H9 (cell line): ENCODE measurements at regions not wholly inside any gene's neighbourhood (a gene's known extent, or its start where the extent isn't known, plus 50 kb on each side); places are given as distances from the start of the nearest gene placed in this dataset.

Experiments used
- DNase-seq: peaks from one replicate; pipeline ENCODE4 v3.0.0-alpha.2; 2017
- H2AFZ ChIP-seq: one replicate; pipeline ENCODE4 v1.6.1; 2013; ENCODE audit warnings: mild to moderate bottlenecking, low read length, control low read depth, moderate library complexity
- H2AK5ac ChIP-seq: 2 replicates; pipeline ENCODE4 v1.6.1; 2013; ENCODE audit warnings: low read length, control low read depth, mixed read lengths; ENCODE audit not compliant: insufficient read length
- H2BK120ac ChIP-seq: one replicate; pipeline ENCODE4 v1.6.1; 2013; ENCODE audit warnings: low read depth, mild to moderate bottlenecking, low read length, control low read depth, inconsistent platforms; ENCODE audit not compliant: poor library complexity, severe bottlenecking
- H2BK12ac ChIP-seq: 2 replicates; pipeline ENCODE4 v1.6.1; 2013; ENCODE audit warnings: low read length, control low read depth, mixed read lengths, low read depth; ENCODE audit not compliant: insufficient read length
- H2BK15ac ChIP-seq: 2 replicates; pipeline ENCODE4 v1.6.1; 2013; ENCODE audit warnings: low read depth, low read length, control low read depth
- H2BK20ac ChIP-seq: one replicate; pipeline ENCODE4 v1.6.1; 2013; ENCODE audit warnings: low read depth, mild to moderate bottlenecking, low read length, control low read depth, inconsistent platforms; ENCODE audit not compliant: poor library complexity, severe bottlenecking
- H2BK5ac ChIP-seq: 2 replicates; pipeline ENCODE4 v1.6.1; 2013; ENCODE audit warnings: low read length, control low read depth, mixed read lengths; ENCODE audit not compliant: insufficient read length
- H3K14ac ChIP-seq: 2 replicates; pipeline ENCODE4 v1.6.1; 2013; ENCODE audit warnings: low read length, control low read depth; ENCODE audit not compliant: insufficient read depth
- H3K18ac ChIP-seq: 2 replicates; pipeline ENCODE4 v1.6.1; 2013; ENCODE audit warnings: low read depth, mild to moderate bottlenecking, mixed read lengths, low read length, control low read depth; ENCODE audit not compliant: insufficient read length
- H3K23ac ChIP-seq: 2 replicates; pipeline ENCODE4 v1.6.1; 2013; ENCODE audit warnings: low read length, control low read depth, mixed read lengths, low read depth; ENCODE audit not compliant: insufficient read length
- H3K23me2 ChIP-seq: 2 replicates; pipeline ENCODE4 v1.6.1; 2013; ENCODE audit warnings: low read depth, mild to moderate bottlenecking, mixed read lengths, low read length, control low read depth; ENCODE audit not compliant: insufficient read length, poor library complexity, severe bottlenecking
- H3K27ac ChIP-seq: 2 replicates; pipeline ENCODE4 v1.5.1; 2013; ENCODE audit warnings: low read length, control low read depth, mixed read lengths, low read depth; ENCODE audit not compliant: insufficient read length
- H3K27me3 ChIP-seq: 2 replicates; pipeline ENCODE4 v1.6.1; 2013; ENCODE audit warnings: low read length, control low read depth, inconsistent platforms; ENCODE audit not compliant: insufficient read depth
- H3K4ac ChIP-seq: 2 replicates; pipeline ENCODE4 v1.6.1; 2013; ENCODE audit warnings: low read depth, mild to moderate bottlenecking, control low read depth, inconsistent platforms, low read length, moderate library complexity
- H3K4me1 ChIP-seq: 2 replicates; pipeline ENCODE4 v1.6.1; 2013; ENCODE audit warnings: low read length, control low read depth, inconsistent platforms; ENCODE audit not compliant: insufficient read depth
- H3K4me2 ChIP-seq: 2 replicates; pipeline ENCODE4 v1.6.1; 2013; ENCODE audit warnings: low read length, control low read depth, mixed read lengths; ENCODE audit not compliant: insufficient read length, insufficient read depth
- H3K56ac ChIP-seq: 2 replicates; pipeline ENCODE4 v1.6.1; 2013; ENCODE audit warnings: low read depth, mild to moderate bottlenecking, mixed read lengths, low read length, control low read depth; ENCODE audit not compliant: insufficient read length
- H3K79me1 ChIP-seq: 2 replicates; pipeline ENCODE4 v1.6.1; 2013; ENCODE audit warnings: low read depth, mild to moderate bottlenecking, moderate library complexity, low read length, control low read depth, inconsistent platforms; ENCODE audit not compliant: insufficient read depth, poor library complexity, severe bottlenecking
- H3K79me2 ChIP-seq: 2 replicates; pipeline ENCODE4 v1.6.1; 2013; ENCODE audit warnings: low read length, control low read depth, inconsistent platforms; ENCODE audit not compliant: insufficient read depth
- H3K9ac ChIP-seq: 2 replicates; pipeline ENCODE4 v1.6.1; 2013; ENCODE audit warnings: low read length, control low read depth, mixed read lengths; ENCODE audit not compliant: insufficient read length; ENCODE audit errors: extremely low read depth
- H3K9me3 ChIP-seq: one replicate; pipeline ENCODE4 v1.6.1; 2013; ENCODE audit warnings: low read depth, low read length, inconsistent platforms; ENCODE audit not compliant: control insufficient read depth
- H3T11ph ChIP-seq: one replicate; pipeline ENCODE4 v1.6.1; 2013; ENCODE audit warnings: mild to moderate bottlenecking, low read length, control low read depth, inconsistent platforms
- H4K20me1 ChIP-seq: one replicate; pipeline ENCODE4 v1.6.1; 2013; ENCODE audit not compliant: control insufficient read depth, insufficient read length, insufficient read depth
- H4K5ac ChIP-seq: 2 replicates; pipeline ENCODE4 v1.6.1; 2013; ENCODE audit warnings: low read depth, mild to moderate bottlenecking, mixed read lengths, low read length, control low read depth; ENCODE audit not compliant: insufficient read length
- H4K8ac ChIP-seq: replicated peaks from 2 replicates; pipeline ENCODE4 v1.6.1; 2013; ENCODE audit warnings: low read length, control low read depth, mixed read lengths, low read depth; ENCODE audit not compliant: insufficient read length
- H4K91ac ChIP-seq: 2 replicates; pipeline ENCODE4 v1.6.1; 2013; ENCODE audit warnings: low read depth, mild to moderate bottlenecking, moderate library complexity, mixed read lengths, low read length, control low read depth; ENCODE audit not compliant: insufficient read length
- H3K27ac Mint-ChIP-seq, 3 experiments: 2 replicates in 2 of 3; 3 replicates in 1 of 3; pipeline ENCODE4 v1.8.0; 2020 to 2021; ENCODE audit warnings: mixed read lengths in 3 of 3, mild to moderate bottlenecking in 1 of 3, moderate library complexity in 1 of 3
- H3K27me3 Mint-ChIP-seq: 2 replicates; pipeline ENCODE4 v1.8.0; 2021; ENCODE audit warnings: low read depth, mild to moderate bottlenecking, moderate library complexity, mixed read lengths
- H3K36me3 Mint-ChIP-seq, 3 experiments: 2 replicates in 2 of 3; 3 replicates in 1 of 3; pipeline ENCODE4 v1.8.0; 2020 to 2021; ENCODE audit warnings: low read depth in 3 of 3, mixed read lengths in 3 of 3; ENCODE audit not compliant: insufficient read depth in 1 of 3
- H3K4me1 Mint-ChIP-seq, 2 experiments: 2 replicates each; pipeline ENCODE4 v1.8.0; 2020; ENCODE audit warnings: mixed read lengths in 2 of 2
- H3K4me3 Mint-ChIP-seq, 2 experiments: 2 replicates in 1 of 2; 3 replicates in 1 of 2; pipeline ENCODE4 v1.8.0; 2020 to 2021; ENCODE audit warnings: mild to moderate bottlenecking in 2 of 2, mixed read lengths in 2 of 2, moderate library complexity in 1 of 2
- H3K9me3 Mint-ChIP-seq, 2 experiments: 2 replicates in 1 of 2; 3 replicates in 1 of 2; pipeline ENCODE4 v1.8.0; 2020; ENCODE audit warnings: mild to moderate bottlenecking in 2 of 2, mixed read lengths in 2 of 2, moderate library complexity in 1 of 2
- CTCF ChIP-seq: fragments of 200-600 bp; sonication (generic); conservative IDR thresholded peaks from 3 replicates; pipeline ENCODE4 v1.8.0; 2021; ENCODE audit warnings: antibody characterized with exemption, mild to moderate bottlenecking
- WGBS: extraction: QIAGEN DNeasy Blood & Tissue Kit; methylation state at CpG from one replicate; pipeline ENCODE4 v1.1.7; 2013; ENCODE audit warnings: missing lambda C conversion rate, low lambda C conversion rate, mixed read lengths; ENCODE audit not compliant: insufficient read length; ENCODE audit errors: extremely low coverage; 5-methylcytosine and 5-hydroxymethylcytosine counted together

GRCh38 chr4:156499684-156500083 is 471.9 kb downstream of the PDGFC start:
- Histone ChIP-seq H2BK15ac (no peak overlapping the region), H3K4me2 (no peak overlapping the region), H2BK5ac (no peak overlapping the region), H3K79me2 (no peaks in the 10 kb centered on the region), H2BK120ac (no peak overlapping the region), H3K27ac (no peak overlapping the region), H2AFZ (no peak overlapping the region), H3K18ac (no peak overlapping the region), H3K9me3 (no peaks in the 10 kb centered on the region), H3K4ac (no peak overlapping the region), H3K56ac (no peak overlapping the region), H3K23ac (no peak overlapping the region), H2BK12ac (no peak overlapping the region), H3T11ph (no peak overlapping the region), H3K4me1 (peaks cover 2% of the 10 kb centered on the region; the same call in 1 of the 2 replicates), H4K8ac (no peak overlapping the region), H3K14ac (no peak overlapping the region), H2AK5ac (no peak overlapping the region), H2BK20ac (no peak overlapping the region), H3K23me2 (no peaks in the 10 kb centered on the region), H4K20me1 (no peaks in the 10 kb centered on the region), H4K5ac (no peak overlapping the region), H3K9ac (no peak overlapping the region), H3K27me3 (no peaks in the 10 kb centered on the region), H4K91ac (no peak overlapping the region), H3K79me1 (no peaks in the 10 kb centered on the region)
- WGBS: no CpG with 5 or more reads among the region's 2 CpGs
- DNase-seq: no peak
- H3K9me3 Mint-ChIP-seq: 0 out of 5 replicates have a peak, but pooled peaks cover 0 to 3% of the 10 kb centered on the region in 2 experiments
- TF ChIP-seq CTCF: no peak
- no peaks in the 10 kb centered on the region for H3K36me3 Mint-ChIP-seq
- H3K4me3 Mint-ChIP-seq: no peak overlapping the region
- H3K4me1 Mint-ChIP-seq: peaks cover 14 to 17% of the 10 kb centered on the region in 2 experiments
- H3K27ac Mint-ChIP-seq: peak overlapping the region in 1 of 3 experiments; percentile 54; a peak in 1 of 7 replicates
- no peaks in the 10 kb centered on the region for H3K27me3 Mint-ChIP-seq
